NOMO-1 (cell line): ENCODE measurements at regions not wholly inside any gene's neighbourhood (a gene's known extent, or its start where the extent isn't known, plus 50 kb on each side); places are given as distances from the start of the nearest gene placed in this dataset.
"Not testable (repeated sequence)": the region's sequence is repeated elsewhere in the genome, so short reads cannot be mapped to it uniquely, and the experiment has no call there.

Source experiments
- DNase-seq, 2 experiments: peaks; one replicate each; lab custom pipeline; 2025; ENCODE audit not compliant: unreplicated experiment in 2 of 2; lab: John Stamatoyannopoulos, UW

DNA sequence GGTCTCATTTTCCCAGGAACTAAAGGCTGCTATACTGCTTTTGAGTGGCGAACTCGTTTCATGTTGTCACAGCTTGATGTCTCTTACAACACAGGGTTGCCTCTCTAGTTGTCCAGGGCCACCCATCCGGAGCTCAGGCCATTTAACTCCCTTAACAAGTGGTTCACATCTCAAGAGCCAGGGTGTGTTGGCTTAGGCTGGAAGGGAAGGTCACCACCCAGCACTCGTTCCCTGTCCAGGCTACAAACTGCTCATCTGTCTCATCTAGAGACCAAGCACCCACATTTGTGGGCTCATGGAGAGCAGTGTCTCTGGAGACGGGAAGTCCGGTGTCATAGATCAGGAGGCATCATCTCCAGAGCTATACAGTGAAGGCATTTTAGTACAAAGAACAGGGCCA, 106.8 kb upstream of the EXOC2 start:
- DNase-seq, result no peak

DNA sequence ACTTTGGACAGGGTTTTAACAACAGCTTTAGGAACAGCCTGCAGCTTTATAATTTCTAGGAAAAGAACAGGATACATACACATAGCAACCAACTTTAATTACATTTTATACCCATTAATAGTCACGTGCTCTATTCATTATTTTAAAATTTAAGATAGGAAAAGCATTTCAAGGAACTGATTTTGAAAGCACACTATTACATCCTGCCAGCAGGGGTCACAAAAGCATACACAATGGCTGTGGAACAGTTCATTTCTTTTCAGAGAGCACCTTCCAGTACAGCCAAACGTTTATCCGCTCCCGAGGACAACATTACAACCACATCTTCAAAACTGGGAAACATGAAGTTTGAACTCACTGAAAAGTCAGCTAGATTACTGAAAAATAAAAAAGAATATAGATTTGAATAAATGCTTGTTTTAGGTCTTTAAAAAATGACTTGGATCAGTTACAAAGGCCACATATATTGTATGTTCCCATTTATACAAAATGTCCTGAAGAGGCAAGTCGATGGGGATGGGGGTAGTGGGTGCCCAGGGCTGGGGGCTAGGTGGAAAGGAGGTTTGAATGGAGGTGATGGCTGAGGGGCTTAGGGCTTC, 104.6 kb upstream of the EXOC2 start:
- DNase-seq, result peak; percentile 6 to 53

DNA sequence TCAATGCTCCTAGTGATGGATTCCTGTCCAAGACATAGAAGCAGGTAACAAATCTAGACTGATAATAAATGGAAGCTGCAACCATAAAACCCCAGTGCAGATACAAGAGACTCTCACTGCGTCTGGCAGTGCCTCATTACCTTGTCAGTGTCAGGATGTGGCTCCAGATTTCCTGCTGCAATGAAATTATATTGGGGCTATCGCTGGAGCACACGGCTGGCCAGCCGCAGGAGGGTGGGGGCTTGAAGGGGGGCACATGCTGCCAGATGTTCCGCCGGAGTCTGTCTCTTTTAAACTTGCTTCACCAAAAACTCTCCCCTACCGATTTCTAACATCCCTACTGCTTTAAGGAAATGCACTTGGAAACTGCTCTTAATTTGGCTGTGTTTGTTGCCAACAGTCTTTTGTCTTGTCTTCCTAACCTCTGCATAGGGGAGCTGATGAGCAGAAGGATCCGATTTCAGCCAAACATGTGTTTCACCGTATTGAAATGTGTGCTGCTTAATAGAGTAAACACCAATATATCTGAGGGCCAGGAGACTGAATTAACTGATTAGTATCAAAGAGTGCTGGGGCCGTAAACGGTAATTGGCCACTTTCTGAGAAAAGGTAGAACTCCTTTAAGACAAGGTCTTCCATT, 102.2 kb upstream of the EXOC2 start:
- DNase-seq, result no peak

DNA sequence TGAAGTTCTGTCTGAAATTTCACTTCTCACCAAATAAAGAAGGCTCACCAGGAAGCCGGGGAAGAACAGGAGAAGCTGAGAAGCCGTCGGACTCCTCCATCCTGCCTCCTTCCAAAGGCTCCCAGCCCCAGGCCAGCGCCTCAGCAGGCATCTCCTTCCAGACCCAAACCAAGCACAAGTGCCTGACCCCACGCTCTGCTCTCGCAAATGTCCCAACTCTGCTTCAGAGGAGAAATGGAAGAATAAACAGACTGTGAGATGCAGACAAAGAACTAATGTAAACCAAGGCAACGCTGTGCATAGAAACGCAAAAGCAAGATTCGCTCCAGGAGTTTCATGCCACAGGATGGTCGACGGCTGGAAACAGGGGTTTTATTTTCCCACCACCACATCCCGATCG, 100.3 kb upstream of the EXOC2 start:
- no peak for DNase-seq

DNA sequence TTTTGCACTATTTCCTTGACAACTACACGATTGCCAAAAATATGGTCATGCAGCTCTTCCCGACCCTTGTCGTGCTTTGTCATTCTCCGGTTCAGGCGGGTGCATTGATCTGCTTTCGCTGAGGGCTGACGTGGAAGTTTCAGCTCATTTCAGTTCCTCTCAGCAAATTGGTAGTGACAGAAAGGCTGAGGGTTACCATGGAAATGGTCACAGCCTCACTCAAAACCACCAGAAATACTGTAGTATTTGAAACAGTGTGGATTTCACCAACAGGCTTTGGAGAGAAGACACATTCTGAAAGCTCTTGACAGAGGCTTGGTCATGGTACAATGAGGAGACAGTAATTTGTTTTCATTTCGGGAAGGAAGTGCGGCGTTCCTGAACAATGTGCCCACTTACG, 99.7 kb upstream of the EXOC2 start:
- DNase-seq, result peak in 1 of 2 experiments; percentile 4

DNA sequence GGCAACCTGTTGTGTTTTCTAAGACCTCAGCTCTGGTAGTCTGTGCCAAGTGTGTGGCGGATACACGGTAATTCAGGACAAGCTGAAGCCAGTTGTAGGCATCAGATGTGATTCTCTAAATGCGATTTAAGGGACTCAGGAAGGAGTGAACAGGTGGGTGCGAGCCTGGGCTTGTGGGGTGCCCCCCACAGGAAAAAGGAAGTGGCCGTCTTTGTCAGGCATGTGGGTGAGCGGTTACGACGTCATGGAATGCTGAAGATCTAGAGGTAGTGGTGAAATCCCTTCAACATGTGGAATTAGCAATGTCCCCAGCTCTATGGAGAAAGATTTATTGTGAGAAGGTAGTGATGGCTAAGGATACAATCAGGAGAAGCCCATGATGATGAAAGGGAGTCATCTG, 95.1 kb upstream of the EXOC2 start:
- DNase-seq, result no peak

DNA sequence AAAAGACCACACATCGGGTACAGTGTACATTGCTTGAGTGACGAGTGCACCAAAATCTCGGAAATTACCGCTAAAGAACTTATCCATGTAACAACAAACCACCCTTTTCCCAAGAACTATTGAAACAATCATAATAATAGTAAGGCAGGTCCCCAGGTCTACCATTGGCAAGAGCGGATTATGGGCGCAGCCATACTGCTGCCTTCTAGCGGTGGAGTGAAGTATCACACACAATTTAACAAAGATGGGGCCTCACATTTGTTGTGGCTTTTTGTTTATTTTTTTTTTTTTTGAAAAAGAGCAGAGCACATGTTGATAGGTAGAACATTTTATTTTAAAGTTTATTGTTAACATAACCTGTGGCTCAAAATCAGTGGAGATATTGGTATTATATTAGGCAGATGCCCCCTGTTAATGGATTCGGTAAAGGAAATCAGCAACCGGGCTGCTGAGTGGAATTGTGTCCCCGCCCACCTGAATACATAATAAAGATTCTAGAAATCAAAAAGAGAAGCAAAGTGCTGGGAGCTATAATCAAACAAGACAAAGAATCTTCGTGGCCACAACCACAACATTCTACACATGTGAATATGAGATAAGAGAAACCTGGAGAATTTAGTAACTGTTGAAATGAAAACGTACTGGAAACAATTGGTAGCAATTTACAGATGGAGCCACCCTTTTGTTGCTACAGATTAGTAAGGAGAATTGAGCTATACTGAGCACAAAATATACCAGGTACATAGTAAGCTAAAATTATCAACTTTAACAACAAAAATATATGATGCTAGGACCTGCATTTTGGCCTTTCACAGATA, 94.2 kb upstream of the EXOC2 start:
- peak in 1 of 2 experiments; percentile 3 for DNase-seq

DNA sequence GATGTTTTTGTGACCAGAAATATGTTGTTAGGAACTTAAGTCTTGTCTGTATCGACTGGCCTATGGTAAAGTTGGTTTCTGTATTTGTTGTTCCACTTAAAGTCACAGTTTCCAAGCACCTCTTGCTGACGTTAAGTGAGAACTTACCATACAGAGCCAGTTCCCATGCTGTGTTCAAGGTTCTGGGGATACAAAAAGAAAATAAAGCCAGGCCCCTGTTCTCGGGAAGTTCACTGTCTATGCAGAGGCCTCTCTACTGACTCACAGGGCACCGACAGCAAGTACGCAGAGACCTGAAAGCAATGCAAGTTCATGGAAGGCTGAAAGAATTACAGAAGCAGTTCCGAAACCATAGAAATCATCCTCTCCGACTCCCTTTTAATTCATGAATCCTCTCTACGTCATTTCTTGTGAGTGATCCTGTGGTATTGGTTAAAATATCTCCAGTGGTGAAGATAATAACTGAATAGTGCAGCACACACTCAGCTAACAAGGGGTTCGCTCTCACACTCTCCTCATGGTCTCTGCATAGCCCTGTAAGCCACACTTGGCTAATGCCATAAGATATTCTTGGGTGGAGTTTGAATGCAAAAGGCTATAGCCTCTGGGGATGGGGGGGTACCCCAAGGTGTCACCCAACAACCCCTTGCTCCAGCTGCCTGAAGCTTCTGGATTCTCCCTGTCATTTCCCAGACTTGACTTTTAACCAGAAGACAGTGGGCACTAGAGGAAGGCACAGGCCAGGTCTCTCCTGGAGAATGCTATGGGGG, 91.2 kb upstream of the EXOC2 start:
- DNase-seq, result no peak

DNA sequence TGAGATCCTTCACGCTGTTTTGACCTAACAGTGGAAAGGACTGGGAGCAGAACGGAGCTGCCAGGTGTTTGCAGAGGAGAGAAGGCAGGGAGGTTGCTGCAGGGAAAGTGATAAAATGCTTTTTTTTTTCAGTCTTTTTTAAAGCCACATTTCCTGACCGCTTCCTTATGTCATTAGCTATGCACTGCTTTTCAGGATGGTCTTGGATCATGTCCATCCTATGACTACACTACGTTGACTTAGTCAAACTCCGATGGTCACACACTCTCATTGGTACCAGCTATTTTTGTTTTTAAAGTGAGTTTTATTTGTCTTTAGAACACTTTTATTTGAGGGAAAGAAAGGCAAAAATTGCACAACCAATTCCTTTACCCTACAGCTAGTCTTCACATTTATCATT, 89.2 kb upstream of the EXOC2 start:
- DNase-seq, result no peak

DNA sequence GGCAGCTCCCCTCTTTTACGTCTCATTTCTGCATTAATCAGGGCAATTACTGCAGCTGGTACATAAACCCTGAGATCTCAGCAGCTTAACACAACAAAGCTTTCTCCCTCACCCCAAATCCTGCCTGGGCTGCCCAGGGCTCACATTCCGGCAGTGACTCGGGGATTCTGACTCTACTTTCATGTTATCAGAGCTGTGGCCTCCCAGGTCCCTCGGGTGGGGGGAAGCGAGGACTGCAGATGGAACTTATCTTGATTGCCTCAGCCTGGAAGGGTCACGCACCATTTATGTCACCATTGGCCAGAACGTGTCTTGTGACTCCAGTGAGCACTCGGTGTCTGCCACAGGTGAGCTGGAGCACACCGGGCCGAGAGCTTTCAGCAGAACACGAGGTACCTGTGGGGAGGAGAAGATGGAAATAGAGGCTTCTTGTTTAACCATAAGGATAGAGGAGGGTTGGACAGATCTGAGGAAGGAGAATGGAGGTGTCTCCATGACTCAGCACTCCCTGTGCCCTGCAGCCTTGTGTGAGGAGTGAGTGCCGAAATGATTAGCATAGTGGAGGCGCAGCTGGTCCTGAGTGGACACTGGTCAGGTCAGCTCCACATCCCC, 88.5 kb upstream of the EXOC2 start:
- no peak for DNase-seq

DNA sequence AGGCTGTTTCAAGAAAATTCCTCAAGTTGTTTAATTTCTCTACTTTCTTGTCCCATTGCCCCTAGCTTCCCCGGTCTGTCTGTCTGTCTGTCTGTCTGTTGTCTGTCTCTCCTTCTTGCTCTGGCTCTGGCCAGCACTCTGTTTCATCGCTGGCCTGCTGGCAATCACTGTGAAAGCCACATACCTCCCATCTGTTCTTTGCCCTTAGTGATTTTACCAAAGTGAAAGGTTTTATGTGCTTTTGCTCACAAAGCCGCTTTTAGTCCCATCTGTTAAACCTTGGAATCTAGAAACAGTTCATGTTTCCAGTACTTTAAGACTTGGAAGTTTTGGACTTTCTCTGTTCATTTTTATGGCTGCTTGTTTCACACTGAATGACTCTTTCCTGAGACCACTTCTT, 87.8 kb upstream of the EXOC2 start:
- DNase-seq, result no peak

DNA sequence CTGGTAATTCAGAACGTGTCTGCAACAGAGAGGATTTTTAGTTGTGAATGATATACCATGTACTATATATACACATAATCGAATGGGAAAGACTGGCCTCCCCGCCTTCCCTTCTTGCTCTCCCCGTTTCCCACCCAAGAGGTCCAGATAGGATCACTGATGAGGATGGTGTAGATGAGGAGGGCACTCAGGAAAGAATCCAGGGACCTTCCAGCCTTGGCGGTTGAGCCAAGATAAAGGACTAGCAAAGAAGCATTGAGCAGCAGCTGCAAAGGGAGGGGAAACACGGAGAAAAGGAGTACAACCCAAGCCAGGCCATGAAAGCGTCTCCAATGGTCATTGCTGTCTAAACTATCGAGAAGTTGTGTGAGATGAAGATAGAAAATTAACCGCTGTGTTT, 84.0 kb upstream of the EXOC2 start:
- DNase-seq, result no peak

DNA sequence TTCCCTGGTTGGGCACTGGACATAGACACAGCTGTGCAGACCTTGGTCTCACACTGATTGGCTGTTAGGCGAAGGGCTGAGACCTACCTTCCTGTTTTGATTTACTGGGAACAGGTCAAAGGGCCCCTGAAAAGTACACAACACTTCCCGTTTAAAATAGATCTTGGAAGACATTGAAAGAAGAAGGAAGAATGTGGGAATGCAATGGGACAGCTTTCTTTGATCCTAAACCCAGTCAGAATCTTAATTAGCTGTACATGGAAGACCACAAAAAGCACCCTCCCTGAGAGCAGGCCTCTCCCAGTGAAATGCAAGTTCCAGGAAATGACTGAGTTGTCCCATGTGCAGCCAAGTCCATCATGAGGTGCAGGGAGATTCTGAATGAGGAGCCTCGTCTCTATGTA, 83.6 kb upstream of the EXOC2 start:
- no peak for DNase-seq

DNA sequence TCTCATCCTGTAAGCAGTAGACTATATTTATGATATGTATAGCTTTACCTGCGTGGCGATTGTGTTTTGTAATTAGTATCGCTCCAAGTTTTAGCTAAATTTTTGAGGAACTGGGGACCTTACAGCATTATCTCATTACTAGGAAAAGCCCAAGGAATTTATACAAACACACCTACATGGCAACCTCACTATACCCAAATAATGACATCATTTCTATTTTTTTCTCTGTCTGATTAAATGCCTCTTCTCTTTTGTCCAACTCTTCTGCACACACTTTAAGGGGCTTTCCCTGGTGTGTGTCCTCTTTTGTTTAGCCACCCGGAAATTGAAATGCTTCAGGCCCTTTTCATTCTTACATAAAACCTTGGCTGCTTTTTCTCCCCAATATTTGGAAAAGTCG, 82.9 kb upstream of the EXOC2 start:
- DNase-seq, result no peak

DNA sequence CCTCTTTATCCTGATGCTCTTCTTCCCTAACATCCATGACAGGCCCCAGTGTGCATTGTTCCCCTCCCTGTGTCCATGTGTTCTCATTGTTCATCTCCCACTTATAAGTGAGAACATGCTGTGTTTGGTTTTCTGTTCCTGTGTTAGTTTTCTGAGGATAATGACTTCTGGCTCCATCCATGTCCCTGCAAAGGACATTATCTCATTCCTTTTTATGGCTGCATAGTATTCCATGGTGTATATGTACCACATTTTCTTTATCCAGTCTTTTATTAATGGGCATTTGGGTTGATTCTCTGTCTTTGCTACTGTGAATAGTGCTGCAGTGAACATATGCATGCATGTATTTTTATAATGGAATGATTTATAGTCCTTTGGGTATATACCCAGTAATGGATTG, 78.7 kb upstream of the EXOC2 start:
- DNase-seq, result not testable (repeated sequence)

DNA sequence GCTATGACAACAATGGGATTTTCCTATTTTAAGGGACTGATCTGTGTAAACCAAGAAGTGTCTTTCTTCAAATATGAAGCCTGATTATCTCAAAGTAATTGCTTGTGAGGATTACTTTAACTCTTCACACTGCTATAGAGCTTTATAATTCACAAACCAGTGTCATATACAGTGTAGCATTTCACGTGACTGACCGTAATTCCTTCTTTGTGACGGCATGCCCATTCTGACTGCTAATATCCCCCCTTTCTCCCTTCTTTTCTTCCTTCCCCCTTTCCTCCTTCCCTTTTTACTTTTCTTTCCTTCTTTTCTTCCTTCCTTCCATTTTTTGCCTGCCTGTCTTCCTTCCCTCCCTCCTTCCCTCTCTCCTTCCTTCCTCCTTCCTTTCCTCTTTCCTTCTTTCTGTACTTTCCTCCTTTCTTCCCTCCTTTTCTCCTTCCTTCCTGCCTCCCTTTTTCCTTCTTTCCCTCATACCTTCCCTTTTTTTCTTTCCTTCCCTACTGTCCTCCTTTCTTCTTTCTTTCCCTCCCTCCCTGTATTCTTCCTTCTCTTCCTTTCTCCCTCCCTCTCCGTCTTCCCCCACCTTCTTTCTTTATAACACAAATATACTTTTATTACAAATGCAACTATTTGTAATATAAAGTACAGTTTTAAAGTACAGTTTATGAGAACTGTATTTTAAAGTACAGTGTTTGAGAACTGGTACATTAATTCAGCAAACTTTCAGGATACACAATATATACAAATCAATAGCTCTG, 75.0 kb upstream of the EXOC2 start:
- DNase-seq, result no peak

DNA sequence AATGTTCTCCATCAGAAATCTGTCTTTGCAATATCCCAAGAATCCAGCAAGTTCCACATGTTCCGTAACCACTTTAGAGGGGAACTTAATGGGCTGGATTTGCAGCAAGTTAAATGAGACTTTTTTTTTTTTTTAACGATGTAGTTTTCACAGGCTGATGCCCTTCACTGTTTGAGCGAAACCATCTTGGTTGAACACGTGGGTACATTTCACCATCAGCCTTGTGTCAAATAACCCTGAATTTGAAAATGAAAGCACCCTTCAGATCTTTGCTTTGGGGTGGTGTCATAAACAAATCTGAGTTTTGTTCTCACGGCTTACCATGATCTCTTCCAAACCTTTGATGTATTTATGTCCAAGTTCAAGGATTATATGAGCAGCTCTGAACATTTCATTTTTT, 73.7 kb upstream of the EXOC2 start:
- no peak for DNase-seq

DNA sequence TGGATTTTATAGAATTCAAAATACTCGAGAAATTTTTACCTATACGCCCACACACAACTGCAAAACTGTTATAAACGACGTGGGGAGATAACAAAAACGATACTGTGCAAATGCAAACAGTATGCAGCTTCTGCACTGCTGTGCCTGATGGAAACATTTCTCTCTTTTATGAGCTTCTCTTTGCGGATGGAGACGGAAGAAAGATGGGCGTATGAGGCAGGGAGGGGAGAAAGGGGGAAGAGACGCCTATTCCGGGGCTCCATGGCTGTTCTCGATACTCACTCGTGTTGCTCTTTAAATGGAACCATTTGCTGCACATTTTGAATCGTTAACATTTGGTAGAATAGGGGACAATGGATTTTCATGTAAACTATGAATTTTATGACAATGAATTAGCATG, 69.1 kb upstream of the EXOC2 start:
- DNase-seq, result no peak

DNA sequence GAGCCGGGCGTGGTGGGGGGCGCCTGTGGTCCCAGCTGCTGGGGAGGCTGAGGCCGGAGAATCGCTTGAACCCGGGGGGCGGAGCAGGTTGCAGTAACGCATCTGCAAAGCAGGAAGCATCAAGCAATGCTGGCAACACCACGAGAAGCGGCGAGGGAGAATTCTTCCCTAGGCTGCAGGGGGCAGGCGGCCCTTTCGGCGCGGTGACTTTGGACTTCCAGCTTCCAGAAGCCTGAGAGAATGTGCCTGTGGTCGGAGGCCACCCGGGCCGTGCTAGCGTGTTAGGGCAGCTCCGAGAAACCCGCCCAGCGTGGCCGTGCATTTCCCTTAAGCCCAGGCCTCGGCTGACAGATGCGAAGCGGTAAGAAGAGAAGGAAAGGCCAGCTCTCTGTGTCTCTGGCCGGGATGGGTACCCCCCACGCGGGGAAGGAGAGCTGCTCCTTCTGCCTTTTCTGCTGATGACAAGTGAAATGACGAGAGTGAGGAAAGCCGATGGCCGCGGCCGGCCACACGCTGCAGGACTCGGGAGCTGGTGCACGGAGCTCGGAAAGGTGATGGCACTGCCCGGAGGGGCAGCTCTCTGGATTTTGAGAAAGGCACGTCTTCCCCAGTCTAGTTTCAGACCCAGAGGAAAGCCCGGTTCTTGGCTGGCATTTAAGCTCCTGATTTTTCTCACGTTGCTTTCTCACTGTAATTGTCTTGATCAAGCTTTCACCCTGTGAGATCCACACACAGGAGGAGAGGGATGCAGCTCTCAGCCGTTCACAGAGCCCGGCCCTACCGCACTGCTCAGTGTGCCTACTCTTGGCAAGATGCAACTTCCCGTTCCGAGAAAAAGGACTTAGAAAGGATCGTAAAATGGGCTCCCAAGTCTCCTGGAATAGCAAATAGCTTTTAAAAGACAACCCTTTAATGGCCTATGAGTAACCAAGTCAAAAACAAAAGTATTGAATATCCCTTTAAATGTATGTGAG, 68.3 kb upstream of the EXOC2 start:
- no peak for DNase-seq
